Keratinocyte (primary cell): ENCODE measurements at regions not wholly inside any gene's neighbourhood (a gene's known extent, or its start where the extent isn't known, plus 50 kb on each side); places are given as distances from the start of the nearest gene placed in this dataset.

Experiments
- DNase-seq: peaks from one replicate; pipeline ENCODE4 v3.0.0-alpha.2; 2011; ENCODE audit warnings: low read depth, missing footprints, low spot score
- FAIRE-seq: peaks from 2 replicates; lab custom pipeline; 2011; peaks lifted over from hg19 to GRCh38; lab: Jason Lieb, UNC
- H2AFZ ChIP-seq: 2 replicates; pipeline ENCODE4 v1.6.0; 2012; ENCODE audit warnings: low read length, control low read depth, inconsistent platforms; ENCODE audit not compliant: control insufficient read depth
- H3K27ac ChIP-seq: 2 replicates; pipeline ENCODE4 v1.5.1; 2011; ENCODE audit warnings: low read length; ENCODE audit not compliant: control insufficient read depth, insufficient read depth
- H3K27me3 ChIP-seq: 3 replicates; pipeline ENCODE4 v1.6.0; 2011; ENCODE audit warnings: low read length; ENCODE audit not compliant: control insufficient read depth, insufficient read depth; ENCODE audit errors: extremely low read depth
- H3K36me3 ChIP-seq, 2 experiments: 2 replicates in 1 of 2; 3 replicates in 1 of 2; pipeline ENCODE4 v1.5.1; 2011; ENCODE audit warnings: low read length in 2 of 2, mild to moderate bottlenecking in 1 of 2; ENCODE audit not compliant: control insufficient read depth in 2 of 2, insufficient read depth in 2 of 2; ENCODE audit errors: extremely low read depth in 1 of 2
- H3K4me1 ChIP-seq: 3 replicates; pipeline ENCODE4 v1.5.1; 2011; ENCODE audit warnings: low read length; ENCODE audit not compliant: control insufficient read depth, insufficient read depth; ENCODE audit errors: extremely low read depth
- H3K4me2 ChIP-seq: 3 replicates; pipeline ENCODE4 v1.6.0; 2011; ENCODE audit warnings: low read depth, low read length; ENCODE audit not compliant: control insufficient read depth, insufficient read depth; ENCODE audit errors: extremely low read depth
- H3K4me3 ChIP-seq, 3 experiments: fragments of 200-600 bp in 1 of 3; sonication (generic) in 1 of 3; 2 replicates in 2 of 3; 3 replicates in 1 of 3; pipeline ENCODE4 v1.5.1; 2011 to 2016; ENCODE audit warnings: low read length in 3 of 3, mild to moderate bottlenecking in 3 of 3, control low read depth in 2 of 3, inconsistent platforms in 1 of 3, low read depth in 1 of 3, mixed read lengths in 1 of 3, mixed run types in 1 of 3, moderate library complexity in 1 of 3; ENCODE audit not compliant: control insufficient read depth in 2 of 3, insufficient read depth in 2 of 3; ENCODE audit errors: extremely low read depth in 1 of 3
- H3K79me2 ChIP-seq: 2 replicates; pipeline ENCODE4 v1.6.0; 2012; ENCODE audit warnings: low read length; ENCODE audit not compliant: control insufficient read depth, insufficient read depth
- H3K9ac ChIP-seq: 3 replicates; pipeline ENCODE4 v1.6.0; 2011; ENCODE audit warnings: low read length; ENCODE audit not compliant: control insufficient read depth, insufficient read depth; ENCODE audit errors: extremely low read depth
- H3K9me1 ChIP-seq: 3 replicates; pipeline ENCODE4 v1.6.0; 2011; ENCODE audit warnings: low read length; ENCODE audit not compliant: control insufficient read depth, insufficient read depth; ENCODE audit errors: extremely low read depth
- H3K9me3 ChIP-seq: 2 replicates; pipeline ENCODE4 v1.5.1; 2012; ENCODE audit warnings: low read depth, low read length; ENCODE audit not compliant: control insufficient read depth
- H4K20me1 ChIP-seq: 3 replicates; pipeline ENCODE4 v1.6.0; 2011; ENCODE audit warnings: low read length; ENCODE audit not compliant: control insufficient read depth, insufficient read depth; ENCODE audit errors: extremely low read depth
- CTCF ChIP-seq, 3 experiments: IDR thresholded peaks in 1 of 3; conservative IDR thresholded peaks in 1 of 3; optimal IDR thresholded peaks in 1 of 3; 2 replicates in 2 of 3; 3 replicates in 1 of 3; pipeline versions ENCODE3 to v1.5.1; 2011; ENCODE audit warnings: low read length in 3 of 3, mild to moderate bottlenecking in 3 of 3, moderate library complexity in 2 of 3, control low read depth in 1 of 3, inconsistent platforms in 1 of 3; ENCODE audit not compliant: insufficient read depth in 2 of 3; ENCODE audit errors: extremely low read depth in 1 of 3
- EZH2 ChIP-seq: IDR thresholded peaks from one replicate; pipeline ENCODE4 v1.6.1; 2012; ENCODE audit warnings: inconsistent platforms, mild to moderate bottlenecking, low read length, moderate library complexity
- dilution Hi-C: fragments of 300-500 bp; cut with MboI; formaldehyde crosslinking; loops from one replicate; pipeline ENCODE4 v1.7.0; 2020; ENCODE audit warnings: low sequenced_read_pairs; ENCODE audit not compliant: extremely low pct_ligation_motif_present

- no peak for FAIRE-seq
- H4K20me1 ChIP-seq, result no peaks in the 10 kb centered on the region
- H3K4me3 ChIP-seq, result no peak overlapping the region
- H2AFZ ChIP-seq, result no peak overlapping the region
- dilution Hi-C loops, result no loop called here
- H3K27ac ChIP-seq, result no peak overlapping the region
- H3K4me2 ChIP-seq, result no peak overlapping the region
- H3K79me2 ChIP-seq, result no peaks in the 10 kb centered on the region
- H3K9ac ChIP-seq, result no peak overlapping the region
- H3K4me1 ChIP-seq, result no peaks in the 10 kb centered on the region
- no peaks in the 10 kb centered on the region for H3K27me3 ChIP-seq
- H3K9me3 ChIP-seq, result no peaks in the 10 kb centered on the region
- H3K36me3 ChIP-seq, result no peaks in the 10 kb centered on the region
- DNase-seq, result no peak
- no peaks in the 10 kb centered on the region for H3K9me1 ChIP-seq
- TF ChIP-seq EZH2 (no peak), CTCF (optimal IDR thresholded peaks at IDR 0.05 in 1 of 3, IDR thresholded peaks at IDR 0.05 in 1 of 3, conservative IDR thresholded peaks at IDR 0.05 in 1 of 3; ENCODE audit: extremely low read depth in 1 of 3, insufficient read depth in 2 of 3, low read length in 3 of 3) (no peak)
Observed at GRCh38 chrX:55981603-55982002, 250.6 kb upstream of the KLF8 start.

- dilution Hi-C loops, result no loop called here
- peaks cover 2% of the 10 kb centered on the region for H3K9me3 ChIP-seq
- no peak overlapping the region for H3K27ac ChIP-seq
- H3K4me2 ChIP-seq, result no peak overlapping the region
- FAIRE-seq (no peak), DNase-seq (no peak)
- TF ChIP-seq CTCF (optimal IDR thresholded peaks at IDR 0.05 in 1 of 3, IDR thresholded peaks at IDR 0.05 in 1 of 3, conservative IDR thresholded peaks at IDR 0.05 in 1 of 3; ENCODE audit: extremely low read depth in 1 of 3, insufficient read depth in 2 of 3, low read length in 3 of 3) (no peak), EZH2 (no peak)
- H3K27me3 ChIP-seq, result no peaks in the 10 kb centered on the region
- H3K4me3 ChIP-seq, result no peak overlapping the region
- H3K36me3 ChIP-seq, result no peaks in the 10 kb centered on the region
- no peak overlapping the region for H2AFZ ChIP-seq
- H3K9me1 ChIP-seq, result no peaks in the 10 kb centered on the region
- H3K4me1 ChIP-seq, result no peaks in the 10 kb centered on the region
- H4K20me1 ChIP-seq, result no peaks in the 10 kb centered on the region
- H3K79me2 ChIP-seq, result no peaks in the 10 kb centered on the region
- no peak overlapping the region for H3K9ac ChIP-seq
Observed at GRCh38 chrX:55996649-55997048, 235.5 kb upstream of the KLF8 start.
